GM18520 (cell line): ENCODE measurements at regions not wholly inside any gene's neighbourhood (a gene's known extent, or its start where the extent isn't known, plus 50 kb on each side); places are given as distances from the start of the nearest gene placed in this dataset.
A peak's percentile ranks its signal among the peaks of the same experiment; 100 is the strongest.

Source experiments
- ATAC-seq: cut with Tn5 transposase; IDR thresholded peaks from one replicate; pipeline ENCODE4 v1.9.1; 2021; ENCODE audit not compliant: unreplicated experiment

GRCh38 chr4:23353200-23353599 lies 536.6 kb downstream of the PPARGC1A start:
- ATAC-seq, result no peak

- ATAC-seq, result no peak
These were observed 540.9 kb downstream of the PPARGC1A start for GRCh38 chr4:23348789-23349498.

- ATAC-seq, result no peak
These were observed 552.6 kb downstream of the PPARGC1A start for GRCh38 chr4:23337292-23337691.

- ATAC-seq, result peak; percentile 68
These were observed 555.6 kb downstream of the PPARGC1A start for GRCh38 chr4:23333946-23334878.

- no peak for ATAC-seq
These were observed 556.3 kb downstream of the PPARGC1A start for GRCh38 chr4:23333556-23333945.

GRCh38 chr4:23332313-23332712 lies 557.5 kb downstream of the PPARGC1A start:
- no peak for ATAC-seq

GRCh38 chr4:23327120-23327519 lies 562.7 kb downstream of the PPARGC1A start:
- no peak for ATAC-seq

- ATAC-seq, result no peak
These were observed 565.7 kb downstream of the PPARGC1A start for GRCh38 chr4:23324021-23324690.

GRCh38 chr4:23323436-23323835 lies 566.4 kb downstream of the PPARGC1A start:
- no peak for ATAC-seq

- no peak for ATAC-seq
These were observed 567.1 kb downstream of the PPARGC1A start for GRCh38 chr4:23322732-23323131.

- no peak for ATAC-seq
These were observed 568.8 kb downstream of the PPARGC1A start for GRCh38 chr4:23320931-23321587.

GRCh38 chr4:23312686-23313085 lies 577.2 kb downstream of the PPARGC1A start:
- no peak for ATAC-seq

- ATAC-seq, result no peak
These were observed 577.9 kb downstream of the PPARGC1A start for GRCh38 chr4:23311983-23312382.

GRCh38 chr4:23305026-23305425 lies 584.8 kb downstream of the PPARGC1A start:
- no peak for ATAC-seq

GRCh38 chr4:23298371-23298770 lies 591.5 kb downstream of the PPARGC1A start:
- ATAC-seq, result no peak

GRCh38 chr4:23297327-23297726 lies 592.5 kb downstream of the PPARGC1A start:
- no peak for ATAC-seq

GRCh38 chr4:23291139-23291538 lies 598.4 kb downstream of the GBA3 start:
- no peak for ATAC-seq

- ATAC-seq, result no peak
These were observed 597.9 kb downstream of the GBA3 start for GRCh38 chr4:23290656-23291055.

GRCh38 chr4:23279377-23279986 lies 586.7 kb downstream of the GBA3 start:
- ATAC-seq, result no peak

GRCh38 chr4:23278845-23279244 lies 586.1 kb downstream of the GBA3 start:
- ATAC-seq, result no peak

GRCh38 chr4:23276076-23276475 lies 583.3 kb downstream of the GBA3 start:
- no peak for ATAC-seq
